GM19467 (cell line): ENCODE measurements at regions not wholly inside any gene's neighbourhood (a gene's known extent, or its start where the extent isn't known, plus 50 kb on each side); places are given as distances from the start of the nearest gene placed in this dataset.

Experiments used
- ATAC-seq: cut with Tn5 transposase; IDR thresholded peaks from one replicate; pipeline ENCODE4 v1.9.1; 2021; ENCODE audit warnings: mild to moderate bottlenecking, moderate library complexity; ENCODE audit not compliant: unreplicated experiment

- no peak for ATAC-seq
Observed at GRCh38 chr18:42137693-42138375, 182.8 kb downstream of the PIK3C3 start.

- no peak for ATAC-seq
Observed at GRCh38 chr18:42141439-42141838, 186.4 kb downstream of the PIK3C3 start.

- no peak for ATAC-seq
Observed at GRCh38 chr18:42155024-42155423, 200.0 kb downstream of the PIK3C3 start.

GRCh38 chr18:42156281-42156680 lies 201.2 kb downstream of the PIK3C3 start:
- no peak for ATAC-seq

- ATAC-seq: no peak
Observed at GRCh38 chr18:42157420-42157819, 202.4 kb downstream of the PIK3C3 start.

- no peak for ATAC-seq
Observed at GRCh38 chr18:42157878-42158277, 202.8 kb downstream of the PIK3C3 start.

GRCh38 chr18:42159146-42159545 lies 204.1 kb downstream of the PIK3C3 start:
- no peak for ATAC-seq

GRCh38 chr18:42163321-42163720 lies 208.3 kb downstream of the PIK3C3 start:
- no peak for ATAC-seq

- ATAC-seq: no peak
Observed at GRCh38 chr18:42164556-42164955, 209.5 kb downstream of the PIK3C3 start.

GRCh38 chr18:42165922-42166513 lies 211.0 kb downstream of the PIK3C3 start:
- ATAC-seq: no peak

- no peak for ATAC-seq
Observed at GRCh38 chr18:42168487-42168886, 213.5 kb downstream of the PIK3C3 start.

- ATAC-seq: no peak
Observed at GRCh38 chr18:42168907-42169306, 213.9 kb downstream of the PIK3C3 start.

GRCh38 chr18:42174909-42175308 lies 219.9 kb downstream of the PIK3C3 start:
- no peak for ATAC-seq

GRCh38 chr18:42176599-42176998 lies 221.6 kb downstream of the PIK3C3 start:
- no peak for ATAC-seq

GRCh38 chr18:42177390-42177789 lies 222.4 kb downstream of the PIK3C3 start:
- no peak for ATAC-seq

GRCh38 chr18:42178376-42179080 lies 223.5 kb downstream of the PIK3C3 start:
- no peak for ATAC-seq

GRCh38 chr18:42179542-42180121 lies 224.6 kb downstream of the PIK3C3 start:
- ATAC-seq: no peak

GRCh38 chr18:42181474-42181873 lies 226.4 kb downstream of the PIK3C3 start:
- ATAC-seq: no peak

GRCh38 chr18:42182728-42183700 lies 228.0 kb downstream of the PIK3C3 start:
- ATAC-seq: no peak

- ATAC-seq: no peak
Observed at GRCh38 chr18:42183746-42184145, 228.7 kb downstream of the PIK3C3 start.
